Gastroesophageal sphincter (tissue), 3 donors: ENCODE measurements at regions not wholly inside any gene's neighbourhood (a gene's known extent, or its start where the extent isn't known, plus 50 kb on each side); places are given as distances from the start of the nearest gene placed in this dataset.

Experiments
- CTCF ChIP-seq, 4 experiments: fragments of 200-600 bp in 2 of 4; fragments of 450-650 bp in 2 of 4; sonication (generic) in 1 of 4; IDR thresholded peaks; one replicate each; pipeline ENCODE4 v1.5.1; 2017 to 2019; ENCODE audit warnings: antibody characterized with exemption in 4 of 4, mild to moderate bottlenecking in 2 of 4, moderate library complexity in 2 of 4
- POLR2A ChIP-seq, 2 donors: fragments of 450-650 bp; IDR thresholded peaks; one replicate each; pipeline ENCODE4 v1.6.1; 2017; ENCODE audit warnings: antibody characterized with exemption in 2 of 2, mild to moderate bottlenecking in 2 of 2, moderate library complexity in 1 of 2

- TF ChIP-seq CTCF (IDR thresholded peaks at IDR 0.05) (no peak), POLR2A (IDR thresholded peaks at IDR 0.05) (no peak)
These were observed 134.6 kb upstream of the VLDLR start for GRCh38 chr9:2486988-2487387.
